ENCODE measurements at regions not wholly inside any gene's neighbourhood (a gene's known extent, or its start where the extent isn't known, plus 50 kb on each side); places are given as distances from the start of the nearest gene placed in this dataset.

DNA sequence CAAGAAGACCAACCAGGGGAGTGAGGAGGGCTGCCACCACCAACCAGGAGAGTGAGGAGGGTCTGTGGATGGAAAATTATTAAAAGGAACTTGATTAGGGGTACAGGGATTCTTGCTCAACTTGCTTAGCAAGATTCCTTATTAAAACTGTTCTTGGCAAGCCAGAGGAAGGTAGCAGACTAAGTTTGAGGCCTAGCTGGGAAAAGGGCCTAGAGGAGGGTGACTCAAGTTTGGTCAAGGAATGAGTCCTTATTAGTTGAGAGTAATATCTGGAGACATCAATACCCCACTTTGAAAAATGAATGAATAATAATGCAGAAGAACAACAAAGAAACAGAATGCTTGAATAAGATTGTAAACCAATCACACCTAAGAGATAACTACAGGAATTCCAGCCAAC lies 612.4 kb upstream of the ZFP42 start:
- Histone ChIP-seq H3K9ac (replicated peaks in 1 of 4; ENCODE audit: extremely low read depth in 1 of 4, low read depth in 3 of 4, low read length in 3 of 4) (no peak overlapping the region), H2BK15ac (ENCODE audit: low read length) (no peak overlapping the region), H3K4me2 (ENCODE audit: insufficient read depth in 1 of 2, low read depth in 2 of 2, low read length in 2 of 2) (no peak overlapping the region), H3K18ac (ENCODE audit: extremely low read depth, low read length) (no peak overlapping the region), H2AK5ac (ENCODE audit: low read depth, low read length) (no peak overlapping the region), H4K20me1 (replicated peaks in 1 of 2; ENCODE audit: control insufficient read depth in 1 of 2, insufficient read depth in 2 of 2, low read length in 2 of 2) (no peaks in the 10 kb centered on the region), H4K8ac (ENCODE audit: extremely low read depth, insufficient read depth, low read length) (no peak overlapping the region), H3K79me2 (ENCODE audit: control insufficient read depth in 1 of 2, insufficient read depth in 2 of 2, low read length in 2 of 2) (no peaks in the 10 kb centered on the region), H2BK5ac (ENCODE audit: low read depth, low read length) (no peak overlapping the region), H3K9me3 (ENCODE audit: insufficient read depth in 2 of 2, low read depth in 1 of 2, low read length in 1 of 2) (no peaks in the 10 kb centered on the region), H3K14ac (ENCODE audit: insufficient read length) (no peak overlapping the region), H4K5ac (ENCODE audit: insufficient read length, low read depth, low read length) (no peak overlapping the region), H4K91ac (replicated peaks; ENCODE audit: insufficient read length, low read length) (no peak overlapping the region), H3K56ac (replicated peaks; ENCODE audit: insufficient read length, low read depth, low read length) (no peak overlapping the region), H3K23ac (ENCODE audit: insufficient read length) (no peak overlapping the region), H3K4ac (replicated peaks; ENCODE audit: insufficient read length, low read depth, low read length) (no peak overlapping the region), H2BK12ac (ENCODE audit: low read depth, low read length) (no peak overlapping the region), H2BK20ac (ENCODE audit: low read length) (no peak overlapping the region), H3K27me3 (replicated peaks in 1 of 4; ENCODE audit: control insufficient read depth in 3 of 4, extremely low read depth in 1 of 4, insufficient read depth in 3 of 4, low read length in 3 of 4) (no peaks in the 10 kb centered on the region), H3K27ac (ENCODE audit: low read depth, low read length) (no peak overlapping the region; the same call in 1 of the 2 replicates), H3K36me3 (ENCODE audit: control insufficient read depth in 2 of 4, insufficient read depth in 4 of 4, low read length in 3 of 4) (no peaks in the 10 kb centered on the region), H3K23me2 (ENCODE audit: low read depth, low read length) (no peaks in the 10 kb centered on the region), H3K4me1 (replicated peaks in 1 of 4; ENCODE audit: control insufficient read depth in 3 of 4, insufficient read depth in 4 of 4, low read length in 3 of 4) (no peaks in the 10 kb centered on the region), H2AFZ (ENCODE audit: low read length) (no peak overlapping the region), H3K79me1 (ENCODE audit: low read depth, low read length) (no peaks in the 10 kb centered on the region), H2BK120ac (replicated peaks; ENCODE audit: low read depth, low read length) (no peak overlapping the region), H3K4me3 (ENCODE audit: extremely low read depth in 1 of 4, insufficient read depth in 2 of 4, low read depth in 3 of 4, low read length in 4 of 4) (no peak overlapping the region)
- DNase-seq (ENCODE audit: low read depth in 1 of 2, low spot score in 2 of 2) (no peak), FAIRE-seq (no peak)
- CTCF ChIA-PET (ENCODE audit: partially characterized antibody): interaction anchor here (0.8 kb wide), 1 partner anchor 8 kb away, joined by 3 read pairs; no protein-coding TSS in a partner anchor
- POLR2A ChIA-PET (ENCODE audit: partially characterized antibody): no interaction called here
- TF ChIP-seq CHD1 (IDR thresholded peaks at IDR 0.05; ENCODE audit: low read depth, low read length) (no peak), HDAC6 (IDR thresholded peaks at IDR 0.05; ENCODE audit: low read depth, low read length) (no peak), RBBP5 (IDR thresholded peaks at IDR 0.05; ENCODE audit: borderline replicate concordance, low read depth, low read length) (no peak), RAD21 (IDR thresholded peaks at IDR 0.05 in 1 of 2, conservative IDR thresholded peaks at IDR 0.05 in 1 of 2; ENCODE audit: low read depth in 2 of 2, low read length in 2 of 2) (no peak), TAF1 (IDR thresholded peaks at IDR 0.05; ENCODE audit: low read depth, low read length) (no peak), POU5F1 (IDR thresholded peaks at IDR 0.05; ENCODE audit: low read depth, low read length) (no peak), ZNF274 (IDR thresholded peaks at IDR 0.05; ENCODE audit: borderline replicate concordance, extremely low read depth, low read length) (no peak), POLR2A (IDR thresholded peaks at IDR 0.05; ENCODE audit: control extremely low read depth in 1 of 2, low read depth in 2 of 2, low read length in 2 of 2) (no peak), SP4 (IDR thresholded peaks at IDR 0.05; ENCODE audit: low read length) (no peak)

Measured in H1 (cell line).